PFSK-1 (cell line): ENCODE measurements at regions not wholly inside any gene's neighbourhood (a gene's known extent, or its start where the extent isn't known, plus 50 kb on each side); places are given as distances from the start of the nearest gene placed in this dataset.

Experiments
- FOXP2 ChIP-seq: optimal IDR thresholded peaks from 2 replicates; pipeline ENCODE3; 2011; ENCODE audit warnings: borderline replicate concordance, control low read depth, inconsistent platforms; ENCODE audit not compliant: insufficient read depth; ENCODE audit errors: extremely low read length, extremely low read depth
- POLR2AphosphoS5 ChIP-seq: IDR thresholded peaks from 2 replicates; pipeline ENCODE4 v1.6.1; 2012; ENCODE audit warnings: low read depth, mild to moderate bottlenecking, control low read depth, low read length, moderate library complexity
- SIN3A ChIP-seq: IDR thresholded peaks from 2 replicates; pipeline ENCODE4 v1.6.1; 2012; ENCODE audit warnings: mild to moderate bottlenecking, low read length, moderate library complexity, borderline replicate concordance; ENCODE audit not compliant: insufficient read depth
- TAF1 ChIP-seq: IDR thresholded peaks from 2 replicates; pipeline ENCODE4 v1.6.1; 2012; ENCODE audit warnings: low read length, control low read depth, borderline replicate concordance; ENCODE audit not compliant: insufficient read depth
- TF ChIP-seq, protein P1 (sequence below), 2 experiments: IDR thresholded peaks; 2 replicates each; pipeline versions ENCODE4 v1.6.1 to v1.8.0; 2011 to 2012; ENCODE audit warnings: low read depth in 2 of 2, low read length in 2 of 2, control low read depth in 1 of 2, inconsistent platforms in 1 of 2, mild to moderate bottlenecking in 1 of 2, moderate library complexity in 1 of 2; ENCODE audit not compliant: insufficient read depth in 1 of 2

DNA sequence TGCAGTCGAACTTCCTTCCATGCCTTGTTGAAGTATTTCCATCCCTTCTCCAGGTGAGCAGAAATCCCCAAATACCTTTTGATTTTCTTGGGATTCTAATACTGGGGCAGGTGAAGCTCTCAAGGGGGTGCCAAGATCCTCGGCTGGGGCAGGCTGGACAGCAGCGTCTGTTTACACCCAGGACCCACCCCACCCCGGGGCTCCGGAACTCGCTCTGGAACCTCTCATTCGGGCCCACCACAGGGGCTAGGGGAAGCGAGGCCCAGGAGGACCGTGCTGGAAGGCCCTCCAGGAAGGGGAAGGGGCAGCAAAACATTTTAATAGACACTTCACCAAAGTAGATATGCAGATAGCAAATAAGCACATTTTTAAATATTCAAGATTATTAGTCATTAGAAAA, 161.9 kb upstream of the GORAB start:
- TF ChIP-seq TAF1: no peak
- TF ChIP-seq POLR2AphosphoS5: no peak
- TF ChIP-seq, protein P1, sequence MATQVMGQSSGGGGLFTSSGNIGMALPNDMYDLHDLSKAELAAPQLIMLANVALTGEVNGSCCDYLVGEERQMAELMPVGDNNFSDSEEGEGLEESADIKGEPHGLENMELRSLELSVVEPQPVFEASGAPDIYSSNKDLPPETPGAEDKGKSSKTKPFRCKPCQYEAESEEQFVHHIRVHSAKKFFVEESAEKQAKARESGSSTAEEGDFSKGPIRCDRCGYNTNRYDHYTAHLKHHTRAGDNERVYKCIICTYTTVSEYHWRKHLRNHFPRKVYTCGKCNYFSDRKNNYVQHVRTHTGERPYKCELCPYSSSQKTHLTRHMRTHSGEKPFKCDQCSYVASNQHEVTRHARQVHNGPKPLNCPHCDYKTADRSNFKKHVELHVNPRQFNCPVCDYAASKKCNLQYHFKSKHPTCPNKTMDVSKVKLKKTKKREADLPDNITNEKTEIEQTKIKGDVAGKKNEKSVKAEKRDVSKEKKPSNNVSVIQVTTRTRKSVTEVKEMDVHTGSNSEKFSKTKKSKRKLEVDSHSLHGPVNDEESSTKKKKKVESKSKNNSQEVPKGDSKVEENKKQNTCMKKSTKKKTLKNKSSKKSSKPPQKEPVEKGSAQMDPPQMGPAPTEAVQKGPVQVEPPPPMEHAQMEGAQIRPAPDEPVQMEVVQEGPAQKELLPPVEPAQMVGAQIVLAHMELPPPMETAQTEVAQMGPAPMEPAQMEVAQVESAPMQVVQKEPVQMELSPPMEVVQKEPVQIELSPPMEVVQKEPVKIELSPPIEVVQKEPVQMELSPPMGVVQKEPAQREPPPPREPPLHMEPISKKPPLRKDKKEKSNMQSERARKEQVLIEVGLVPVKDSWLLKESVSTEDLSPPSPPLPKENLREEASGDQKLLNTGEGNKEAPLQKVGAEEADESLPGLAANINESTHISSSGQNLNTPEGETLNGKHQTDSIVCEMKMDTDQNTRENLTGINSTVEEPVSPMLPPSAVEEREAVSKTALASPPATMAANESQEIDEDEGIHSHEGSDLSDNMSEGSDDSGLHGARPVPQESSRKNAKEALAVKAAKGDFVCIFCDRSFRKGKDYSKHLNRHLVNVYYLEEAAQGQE (IDR thresholded peaks at IDR 0.05; ENCODE audit: insufficient read depth in 1 of 2, low read depth in 2 of 2, low read length in 2 of 2): no peak
- no peak for TF ChIP-seq SIN3A
- TF ChIP-seq FOXP2: no peak

DNA sequence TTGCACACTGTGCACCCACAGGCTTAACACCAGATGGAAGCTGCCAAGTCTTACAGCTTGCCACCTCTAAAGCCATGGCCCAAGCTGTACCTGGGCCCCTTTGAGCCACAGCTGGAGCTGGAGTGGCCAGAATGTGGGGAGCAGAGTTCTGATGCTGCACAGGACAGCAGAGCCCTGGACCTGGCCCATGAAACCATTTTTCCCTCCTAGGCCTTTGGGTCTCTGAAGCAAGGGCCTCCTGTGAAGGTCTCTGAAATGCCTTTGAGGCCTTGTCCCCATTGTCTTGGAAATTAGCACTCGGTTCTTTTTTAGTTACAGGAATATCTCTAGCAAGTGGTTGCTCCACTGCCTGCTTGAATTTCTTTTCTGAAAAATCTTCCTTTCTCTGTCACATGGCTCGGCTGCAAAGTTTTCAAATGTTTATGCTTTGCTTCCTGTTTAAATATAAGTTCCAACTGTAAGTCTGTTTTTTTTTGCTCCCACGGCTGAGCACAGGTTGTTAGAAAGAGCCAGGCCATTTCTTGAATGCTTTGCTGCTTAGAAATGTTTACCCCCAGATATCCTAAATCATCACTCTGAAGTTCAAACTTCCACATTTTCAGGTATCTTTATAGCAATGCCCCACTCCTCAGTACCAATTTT, 156.8 kb upstream of the GORAB start:
- TF ChIP-seq, protein P1 (IDR thresholded peaks at IDR 0.05; ENCODE audit: insufficient read depth in 1 of 2, low read depth in 2 of 2, low read length in 2 of 2): no peak
- TF ChIP-seq SIN3A (no peak), TAF1 (no peak), POLR2AphosphoS5 (no peak), FOXP2 (no peak)

DNA sequence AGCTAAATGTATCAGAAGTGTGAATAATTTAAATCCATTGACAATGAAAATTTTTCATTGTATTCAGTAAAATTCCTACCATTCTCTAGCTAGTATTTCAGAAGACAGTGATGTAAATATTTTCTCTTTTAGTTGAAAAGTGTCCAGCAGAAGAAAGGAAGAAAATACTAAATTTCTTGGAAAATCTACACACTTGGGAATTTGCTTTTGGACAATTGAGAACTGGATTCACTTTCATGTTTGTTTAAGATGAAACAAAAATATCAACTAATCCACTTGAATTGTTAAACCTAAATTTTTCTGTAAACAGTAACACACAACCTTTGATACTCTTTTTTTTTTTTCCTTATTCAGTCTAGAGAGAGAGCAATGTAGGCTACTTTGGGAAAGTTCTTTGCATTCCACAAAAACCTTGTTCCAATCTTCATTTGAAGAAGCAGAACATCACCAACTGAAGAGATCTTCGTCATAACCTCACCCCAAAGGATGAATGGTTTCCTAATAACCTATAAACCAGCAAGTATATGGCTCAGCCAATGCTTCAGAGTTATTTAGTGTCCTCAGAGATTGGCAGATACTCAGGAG, 155.1 kb upstream of the GORAB start:
- TF ChIP-seq TAF1 (no peak), POLR2AphosphoS5 (no peak), SIN3A (no peak), FOXP2 (no peak)
- TF ChIP-seq, protein P1 (IDR thresholded peaks at IDR 0.05; ENCODE audit: insufficient read depth in 1 of 2, low read depth in 2 of 2, low read length in 2 of 2): no peak

DNA sequence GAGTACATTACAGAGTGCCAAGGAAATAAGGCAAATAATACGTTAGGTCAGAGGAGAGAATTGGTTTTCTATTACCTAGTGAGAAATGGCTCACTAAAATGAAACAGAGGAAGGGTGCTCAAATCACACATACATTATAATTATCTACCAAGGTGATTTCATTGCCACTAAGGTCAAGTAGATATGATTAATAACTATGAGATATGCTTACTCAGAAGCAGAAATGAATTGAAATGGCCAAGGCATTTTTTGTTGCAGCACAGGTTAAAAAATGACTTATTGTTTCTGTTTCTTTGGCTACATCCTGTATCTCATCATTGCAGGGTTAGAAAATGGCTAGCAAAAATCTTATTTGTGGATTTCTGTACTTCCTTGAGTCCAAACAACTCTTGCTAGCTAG, 154.5 kb upstream of the GORAB start:
- no peak for TF ChIP-seq POLR2AphosphoS5
- no peak for TF ChIP-seq TAF1
- TF ChIP-seq, protein P1 (IDR thresholded peaks at IDR 0.05; ENCODE audit: insufficient read depth in 1 of 2, low read depth in 2 of 2, low read length in 2 of 2): no peak
